HL-60/S4 treated with phorbol 12-myristate 13-acetate at 8.2 ng/mL for 4 days and 3 days (cell line): ENCODE measurements at regions not wholly inside any gene's neighbourhood (a gene's known extent, or its start where the extent isn't known, plus 50 kb on each side); places are given as distances from the start of the nearest gene placed in this dataset.
"Not testable (repeated sequence)": the region's sequence is repeated elsewhere in the genome, so short reads cannot be mapped to it uniquely, and the experiment has no call there.

ENCODE experiments used
- in situ Hi-C: fragments of 300-500 bp; cut with MboI; formaldehyde crosslinking; loops from 2 replicates; pipeline ENCODE4 v1.15.0; 2022; ENCODE audit warnings: low sequenced_read_pairs

GRCh38 chr16:72467157-72467759, 295.3 kb upstream of the PMFBP1 start:
- in situ Hi-C loops: no loop called here

GRCh38 chr16:72464597-72465368, 292.8 kb upstream of the PMFBP1 start:
- in situ Hi-C loops: no loop called here

GRCh38 chr16:72464052-72464451, 292.1 kb upstream of the PMFBP1 start:
- in situ Hi-C loops: no loop called here

DNA sequence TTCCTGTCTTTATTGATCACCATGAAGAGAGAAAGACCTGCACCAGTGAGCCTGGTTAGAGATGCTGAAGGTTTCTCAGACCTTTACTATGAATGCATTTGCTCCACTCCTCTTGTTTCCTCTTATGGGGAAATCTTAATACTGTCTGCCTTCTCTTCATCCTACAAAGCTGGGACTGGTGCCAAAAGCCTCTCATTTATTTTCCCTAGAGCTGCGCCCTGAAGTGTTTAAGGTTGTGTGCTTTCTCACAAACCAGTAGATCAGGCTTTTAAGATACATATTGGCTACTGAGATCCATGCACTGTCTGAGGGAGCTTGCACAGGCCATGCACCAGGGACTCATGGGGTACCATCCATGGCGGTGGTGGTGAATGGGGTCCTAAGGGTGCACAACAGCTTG, 286.1 kb upstream of the PMFBP1 start:
- in situ Hi-C loops: no loop called here

DNA sequence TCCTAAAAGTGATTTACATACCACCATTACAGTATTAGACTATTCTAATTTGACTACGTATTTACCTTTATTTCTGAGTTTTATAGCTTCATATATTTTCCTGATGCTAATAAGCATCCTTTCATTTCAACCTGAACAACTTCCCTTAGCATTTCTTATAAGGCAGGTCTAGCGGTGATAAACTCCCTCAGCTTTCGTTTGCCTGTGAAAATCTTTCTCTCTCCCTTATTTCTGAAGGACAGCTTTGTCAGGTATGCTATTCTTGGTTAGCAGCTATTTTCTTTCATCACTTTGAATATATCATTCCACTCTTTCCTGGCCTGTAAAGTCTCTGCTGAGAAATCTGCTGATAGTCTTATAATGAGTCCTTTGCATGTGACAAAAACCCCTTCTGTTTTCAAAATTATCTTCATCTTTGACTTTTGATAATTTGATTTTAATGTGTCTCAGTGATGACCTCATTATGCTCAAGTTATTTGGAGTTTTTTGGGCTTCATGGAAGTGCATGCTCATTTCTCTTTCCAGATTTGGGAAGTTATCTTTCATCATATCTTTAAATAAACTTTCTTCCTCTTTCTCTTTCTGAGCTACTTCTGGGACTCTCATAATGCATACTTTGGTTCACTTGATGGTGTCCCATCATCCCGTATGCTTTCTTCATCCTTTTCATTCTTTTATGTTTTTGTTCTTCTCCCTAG, 285.4 kb upstream of the PMFBP1 start:
- in situ Hi-C loops: no loop called here

DNA sequence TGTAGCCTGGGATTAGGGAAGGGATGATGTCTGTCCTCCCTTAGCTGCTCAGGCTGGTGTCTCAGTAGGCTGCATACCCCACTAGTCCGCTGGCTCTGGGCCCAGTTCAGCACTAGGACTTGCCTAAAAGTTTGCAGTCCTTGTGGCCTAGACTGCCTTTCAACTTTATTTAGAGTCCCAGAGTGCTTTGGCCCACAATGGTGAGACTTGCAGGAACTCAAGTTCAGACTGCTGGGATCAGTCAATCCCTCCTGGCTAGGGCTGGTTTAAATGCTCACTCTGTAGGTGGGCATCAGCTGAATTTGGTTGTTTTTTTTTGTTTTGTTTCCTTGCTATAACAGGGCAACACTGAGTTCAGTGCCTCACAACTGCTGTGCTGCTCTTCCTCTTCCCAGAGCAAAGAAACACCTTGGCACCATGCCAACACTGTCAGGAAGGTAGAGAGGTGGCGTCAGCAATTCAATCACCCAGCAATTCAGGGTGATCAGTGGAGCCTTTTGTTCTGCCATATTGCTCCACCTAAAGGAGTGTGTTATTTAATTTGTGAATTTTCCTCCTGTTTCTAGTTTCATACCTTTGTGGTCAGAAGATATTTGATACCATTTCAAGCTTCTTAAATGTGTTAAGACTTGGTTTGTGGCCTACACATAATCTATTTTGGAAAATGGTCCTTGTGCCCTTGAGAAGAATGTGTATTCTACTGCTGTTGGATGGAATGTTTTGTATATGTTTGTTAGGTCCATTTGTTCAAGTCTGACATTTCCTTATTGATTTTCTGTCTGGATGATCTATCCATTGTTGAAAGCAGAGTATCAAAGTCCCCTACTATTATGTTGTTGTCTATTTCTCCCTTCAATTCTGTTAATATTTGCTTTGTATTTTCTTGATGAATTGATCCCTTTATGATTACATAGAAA, 284.0 kb upstream of the PMFBP1 start:
- in situ Hi-C loops: no loop called here

- in situ Hi-C loops: not testable (repeated sequence)
These were observed 281.9 kb upstream of the PMFBP1 start for GRCh38 chr16:72453856-72454255.

- in situ Hi-C loops: no loop called here
These were observed 272.7 kb upstream of the PMFBP1 start for GRCh38 chr16:72444696-72445095.

DNA sequence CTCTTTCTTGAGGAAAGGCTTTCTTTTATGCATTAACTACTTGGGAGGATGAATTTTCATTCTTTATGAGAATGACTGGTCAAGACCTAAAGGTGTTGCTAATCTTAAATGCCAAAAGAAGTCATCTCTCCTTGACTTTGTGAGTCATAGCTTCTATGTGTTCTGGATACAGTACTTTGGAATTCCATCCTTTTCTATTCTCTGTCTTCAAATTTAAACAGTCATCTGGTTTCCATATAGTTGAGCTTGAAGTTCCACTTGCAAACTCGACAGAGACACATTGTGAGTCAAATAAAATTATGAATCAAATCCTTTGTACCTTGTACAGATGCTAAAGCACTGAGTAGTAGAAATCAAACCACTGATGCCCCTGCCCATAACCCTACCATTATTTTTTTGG, 271.9 kb upstream of the PMFBP1 start:
- in situ Hi-C loops: no loop called here

DNA sequence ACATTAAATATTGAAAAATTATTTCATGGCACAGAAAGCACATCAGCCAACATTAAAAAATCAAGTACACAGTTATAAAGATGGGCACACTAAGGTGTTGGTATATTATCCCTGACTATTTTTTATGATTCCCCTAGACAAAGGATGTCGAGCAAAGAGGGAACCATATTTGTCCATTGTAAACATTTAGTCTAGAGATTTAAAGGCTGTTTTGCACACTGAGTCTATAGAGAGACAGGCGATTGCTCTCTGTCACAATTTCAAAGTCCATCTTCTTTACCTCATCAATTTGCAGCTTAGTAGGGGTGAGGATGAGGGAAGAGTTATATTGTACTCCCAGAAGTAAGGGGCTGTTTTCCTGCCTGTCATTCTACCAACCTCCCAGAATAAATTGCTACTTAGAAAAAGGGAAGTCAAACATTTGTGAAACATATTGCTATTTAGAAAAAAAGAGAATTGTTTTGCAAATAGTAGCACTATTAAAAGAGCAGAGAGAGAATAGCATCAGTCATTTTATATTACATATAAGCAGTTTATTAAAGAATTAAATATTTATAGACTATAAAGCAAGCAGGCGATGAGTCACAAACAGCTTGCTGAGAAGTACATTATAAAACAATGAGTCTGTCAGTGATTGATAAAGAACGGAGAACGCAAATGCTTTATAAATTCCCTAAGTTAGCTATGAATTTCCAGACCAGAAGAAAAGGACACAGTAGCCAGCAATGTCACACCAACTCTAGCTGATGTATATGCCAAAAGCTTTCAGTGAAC, 270.6 kb upstream of the PMFBP1 start:
- in situ Hi-C loops: no loop called here

DNA sequence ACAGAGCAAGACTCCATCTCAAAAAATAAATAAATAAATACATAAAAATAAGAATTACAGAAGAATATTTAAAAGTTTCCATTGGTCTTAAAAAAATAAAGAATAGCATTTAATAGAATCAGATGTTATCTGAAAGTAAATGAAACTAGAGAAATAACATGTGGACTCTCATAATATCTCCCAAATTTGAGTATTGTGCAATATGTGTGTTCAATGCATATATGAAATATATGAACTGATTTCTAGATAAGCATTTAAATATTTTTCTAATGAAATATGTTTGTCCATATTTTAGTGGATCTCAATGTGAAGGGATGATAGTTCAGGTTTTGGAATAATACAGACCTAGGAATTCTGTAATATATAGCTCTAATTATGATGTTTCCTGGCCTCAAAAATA, 265.9 kb upstream of the PMFBP1 start:
- in situ Hi-C loops: no loop called here

DNA sequence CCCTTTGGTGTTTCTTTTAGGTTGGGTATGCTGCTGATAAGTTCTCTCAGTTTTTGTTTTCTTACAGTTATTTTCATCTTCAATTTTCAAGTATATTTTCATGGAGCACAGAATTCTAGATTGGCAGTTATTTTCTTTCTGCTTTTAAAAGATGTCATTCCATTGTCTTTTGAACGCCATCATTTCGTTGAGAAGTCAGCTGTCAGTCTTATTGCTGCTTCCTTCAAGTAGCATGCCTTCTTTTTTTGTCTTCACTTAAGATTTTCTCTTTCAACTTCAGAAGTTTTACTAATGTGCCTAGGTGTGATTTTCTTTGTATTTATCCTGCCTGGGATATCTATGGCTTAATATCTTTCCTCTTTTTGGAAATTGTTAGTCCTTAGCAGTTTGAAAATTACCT, 262.2 kb upstream of the PMFBP1 start:
- in situ Hi-C loops: no loop called here

DNA sequence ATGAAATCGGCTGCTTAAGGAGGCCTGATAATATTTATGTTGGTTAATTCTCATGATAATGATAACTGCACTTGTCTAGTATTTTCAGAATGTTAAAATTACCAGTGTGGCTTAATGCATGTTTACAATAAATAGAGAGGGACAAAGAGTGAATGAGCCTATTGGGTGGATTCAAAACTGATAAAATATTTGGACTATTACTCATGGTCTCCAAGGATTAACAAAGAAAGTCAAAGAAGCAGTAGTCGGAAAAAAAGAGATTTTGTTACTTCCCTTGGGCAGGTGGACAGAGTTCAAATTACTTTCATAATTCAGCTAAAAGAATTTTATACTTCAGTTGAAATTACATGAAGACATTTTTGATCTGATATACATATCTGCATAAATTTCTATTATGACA, 258.2 kb upstream of the PMFBP1 start:
- in situ Hi-C loops: no loop called here

- in situ Hi-C loops: no loop called here
These were observed 257.7 kb upstream of the PMFBP1 start for GRCh38 chr16:72429671-72430081.

DNA sequence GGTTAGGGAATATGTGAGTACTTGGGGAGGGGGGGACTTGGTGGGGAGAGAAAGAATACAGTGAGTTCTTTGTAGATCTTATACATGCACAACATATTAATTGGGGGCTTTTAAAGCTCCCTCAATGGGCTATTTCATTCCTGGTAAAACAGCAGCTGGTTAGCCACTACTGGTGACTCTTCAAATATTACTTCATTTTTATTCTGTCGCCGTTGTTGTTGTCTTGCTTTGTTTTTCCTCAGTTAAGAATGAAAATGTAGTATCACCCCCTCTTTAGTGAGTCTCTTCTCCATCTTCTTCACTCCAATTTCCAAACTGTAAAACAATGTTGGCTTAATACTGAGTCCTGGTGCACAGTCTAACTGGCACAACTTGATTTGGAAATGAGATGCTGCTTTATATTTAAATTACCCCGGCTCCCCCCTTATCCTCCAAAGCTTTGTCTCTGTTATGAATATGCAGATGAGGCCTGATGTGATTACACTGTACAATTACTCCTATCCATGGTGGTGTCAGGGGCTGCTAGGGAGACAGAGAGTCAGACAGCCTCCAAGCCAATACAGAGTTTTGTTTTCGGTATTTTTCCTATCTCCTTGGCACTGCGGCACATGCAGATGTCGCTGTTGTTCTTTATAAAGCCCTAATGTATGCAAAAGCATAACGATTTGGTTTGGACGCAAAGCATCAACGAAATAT, 256.9 kb upstream of the PMFBP1 start:
- in situ Hi-C loops: no loop called here

- in situ Hi-C loops: no loop called here
These were observed 255.9 kb upstream of the PMFBP1 start for GRCh38 chr16:72427783-72428331.

DNA sequence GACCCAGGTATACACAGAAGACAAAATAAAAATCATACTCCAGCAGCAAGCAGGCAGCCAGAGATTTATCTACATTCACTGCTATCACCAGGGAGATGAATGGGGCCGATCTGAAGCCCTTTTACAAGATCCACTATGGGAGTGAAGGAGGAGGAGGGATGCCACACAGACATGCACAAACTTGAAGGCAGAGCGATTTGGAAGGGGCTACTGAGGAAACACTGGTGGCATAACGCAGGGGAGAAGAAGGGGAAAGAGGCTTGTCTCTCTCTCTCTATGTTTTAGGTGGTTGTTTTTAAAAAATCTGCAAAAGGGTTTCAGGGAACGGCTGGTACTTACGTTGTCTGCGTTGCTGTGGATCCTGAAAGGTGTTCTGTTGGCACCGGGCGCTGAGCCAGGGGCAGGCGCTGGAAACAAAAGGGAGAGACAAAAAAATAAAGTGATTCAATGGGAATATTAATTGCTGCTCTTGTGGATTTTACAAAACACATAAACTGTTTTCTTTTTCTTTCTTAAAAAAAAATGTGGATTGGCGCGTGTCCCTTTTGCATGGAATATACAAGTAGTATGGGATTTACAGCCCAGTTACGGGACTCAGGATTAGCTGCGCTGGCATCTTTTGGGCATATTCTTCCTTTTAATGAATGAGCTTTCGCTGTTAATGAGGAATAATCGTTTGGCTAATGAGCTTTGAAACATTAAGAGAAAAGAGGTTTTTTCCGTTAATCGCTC, 255.3 kb upstream of the PMFBP1 start:
- in situ Hi-C loops: no loop called here

DNA sequence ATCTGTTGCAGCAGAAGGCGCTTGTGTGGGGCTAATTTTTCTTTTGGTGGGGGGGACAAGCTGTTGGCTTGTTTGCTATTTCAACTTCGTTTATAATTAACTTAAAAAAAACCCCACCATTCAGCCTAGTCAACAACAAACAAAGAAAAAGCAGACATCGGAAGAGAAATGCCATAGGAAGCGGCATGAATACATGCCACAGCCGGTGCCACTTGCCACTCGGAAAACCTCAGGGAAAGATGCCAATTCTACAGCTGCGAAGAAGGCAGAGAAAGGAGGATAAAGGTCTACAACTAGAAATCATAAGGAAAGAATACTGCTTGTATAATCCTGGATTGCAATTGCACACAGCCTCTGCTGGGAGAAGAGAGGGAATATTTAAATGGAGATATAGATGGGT, 254.4 kb upstream of the PMFBP1 start:
- in situ Hi-C loops: no loop called here
